ENCODE measurements at regions not wholly inside any gene's neighbourhood (a gene's known extent, or its start where the extent isn't known, plus 50 kb on each side); places are given as distances from the start of the nearest gene placed in this dataset.

DNA sequence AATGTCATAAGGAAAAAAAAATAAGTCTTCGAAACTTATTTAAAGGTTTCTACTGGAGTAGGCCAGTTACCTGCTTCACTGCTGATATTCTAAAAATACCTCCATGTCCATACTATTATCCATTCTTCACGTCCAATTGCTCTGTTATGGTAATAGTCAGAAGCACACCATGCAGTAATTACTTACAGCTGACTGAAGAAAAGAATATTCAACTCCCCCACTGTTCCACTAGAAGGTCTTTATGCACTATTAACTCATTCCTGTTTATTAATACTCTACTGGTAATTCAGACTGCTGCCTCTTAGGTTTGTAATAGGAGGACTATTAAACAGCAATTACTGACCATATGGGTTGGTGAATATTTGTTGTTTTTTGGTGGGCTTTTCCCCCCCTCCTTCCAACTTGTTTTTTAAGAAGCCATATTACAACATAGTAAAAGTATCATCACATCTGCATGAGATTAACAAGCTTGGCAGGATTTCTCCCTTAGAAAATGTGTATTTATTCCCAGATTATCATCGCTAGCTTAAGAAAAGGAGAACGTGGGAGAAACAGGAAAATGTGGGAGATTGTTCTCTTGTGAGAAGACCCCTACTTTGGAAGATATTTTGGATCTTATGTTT lies 806.4 kb upstream of the FANCL start:
- H3K36me3 ChIP-seq = no peaks in the 10 kb centered on the region
- ATAC-seq (no peak), DNase-seq (no peak)
- TF ChIP-seq, protein P1, sequence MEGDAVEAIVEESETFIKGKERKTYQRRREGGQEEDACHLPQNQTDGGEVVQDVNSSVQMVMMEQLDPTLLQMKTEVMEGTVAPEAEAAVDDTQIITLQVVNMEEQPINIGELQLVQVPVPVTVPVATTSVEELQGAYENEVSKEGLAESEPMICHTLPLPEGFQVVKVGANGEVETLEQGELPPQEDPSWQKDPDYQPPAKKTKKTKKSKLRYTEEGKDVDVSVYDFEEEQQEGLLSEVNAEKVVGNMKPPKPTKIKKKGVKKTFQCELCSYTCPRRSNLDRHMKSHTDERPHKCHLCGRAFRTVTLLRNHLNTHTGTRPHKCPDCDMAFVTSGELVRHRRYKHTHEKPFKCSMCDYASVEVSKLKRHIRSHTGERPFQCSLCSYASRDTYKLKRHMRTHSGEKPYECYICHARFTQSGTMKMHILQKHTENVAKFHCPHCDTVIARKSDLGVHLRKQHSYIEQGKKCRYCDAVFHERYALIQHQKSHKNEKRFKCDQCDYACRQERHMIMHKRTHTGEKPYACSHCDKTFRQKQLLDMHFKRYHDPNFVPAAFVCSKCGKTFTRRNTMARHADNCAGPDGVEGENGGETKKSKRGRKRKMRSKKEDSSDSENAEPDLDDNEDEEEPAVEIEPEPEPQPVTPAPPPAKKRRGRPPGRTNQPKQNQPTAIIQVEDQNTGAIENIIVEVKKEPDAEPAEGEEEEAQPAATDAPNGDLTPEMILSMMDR (IDR thresholded peaks at IDR 0.05) = no peak
- no peaks in the 10 kb centered on the region for H3K4me1 ChIP-seq
- H3K27ac ChIP-seq = no peak overlapping the region
- H3K9me3 ChIP-seq = no peaks in the 10 kb centered on the region
- intact Hi-C loops (cut with DNase I) = no loop called here
- no peaks in the 10 kb centered on the region for H3K27me3 ChIP-seq (ENCODE audit: low read depth)
- no peak overlapping the region for H3K4me3 ChIP-seq

GRCh38 chr2:59046401-59047372 lies 805.6 kb upstream of the FANCL start:
- DNase-seq (no peak), ATAC-seq (no peak)
- no peaks in the 10 kb centered on the region for H3K36me3 ChIP-seq
- no peaks in the 10 kb centered on the region for H3K4me1 ChIP-seq
- no peaks in the 10 kb centered on the region for H3K9me3 ChIP-seq
- H3K4me3 ChIP-seq = no peak overlapping the region
- TF ChIP-seq, protein P1 (IDR thresholded peaks at IDR 0.05) = no peak
- no peaks in the 10 kb centered on the region for H3K27me3 ChIP-seq (ENCODE audit: low read depth)
- intact Hi-C loops (cut with DNase I) = no loop called here
- H3K27ac ChIP-seq = no peak overlapping the region

- no peaks in the 10 kb centered on the region for H3K9me3 ChIP-seq
- H3K4me1 ChIP-seq = no peaks in the 10 kb centered on the region
- H3K4me3 ChIP-seq = no peak overlapping the region
- TF ChIP-seq, protein P1 (IDR thresholded peaks at IDR 0.05) = no peak
- ATAC-seq (no peak), DNase-seq (no peak)
- intact Hi-C loops (cut with DNase I) = no loop called here
- no peaks in the 10 kb centered on the region for H3K36me3 ChIP-seq
- no peak overlapping the region for H3K27ac ChIP-seq
- no peaks in the 10 kb centered on the region for H3K27me3 ChIP-seq (ENCODE audit: low read depth)
Measured at GRCh38 chr2:59044736-59045135, 803.6 kb upstream of the FANCL start.

- intact Hi-C loops (cut with DNase I) = no loop called here
- no peak overlapping the region for H3K27ac ChIP-seq
- no peaks in the 10 kb centered on the region for H3K9me3 ChIP-seq
- no peaks in the 10 kb centered on the region for H3K27me3 ChIP-seq (ENCODE audit: low read depth)
- no peak for DNase-seq
- TF ChIP-seq, protein P1 (IDR thresholded peaks at IDR 0.05) = no peak
- no peaks in the 10 kb centered on the region for H3K4me1 ChIP-seq
- H3K36me3 ChIP-seq = no peaks in the 10 kb centered on the region
- no peak for ATAC-seq
- no peak overlapping the region for H3K4me3 ChIP-seq
Measured at GRCh38 chr2:59041139-59041538, 800.0 kb upstream of the FANCL start.

- no peaks in the 10 kb centered on the region for H3K9me3 ChIP-seq
- ATAC-seq = no peak
- intact Hi-C loops (cut with DNase I) = no loop called here
Measured at GRCh38 chr2:59034837-59035236, 793.7 kb upstream of the FANCL start.

More at GRCh38 chr2:59034837-59035236, 793.7 kb upstream of the FANCL start:
- no peak overlapping the region for H3K27ac ChIP-seq
- no peak overlapping the region for H3K4me3 ChIP-seq
- no peaks in the 10 kb centered on the region for H3K27me3 ChIP-seq (ENCODE audit: low read depth)
- TF ChIP-seq, protein P1 (IDR thresholded peaks at IDR 0.05) = no peak
- H3K4me1 ChIP-seq = no peaks in the 10 kb centered on the region
- DNase-seq = no peak
- H3K36me3 ChIP-seq = no peaks in the 10 kb centered on the region
